Activated CD4-positive, alpha-beta T cell treated with anti-CD3 and anti-CD28 coated beads, Interleukin-10, Interleukin-2, amounts not matched to agents 100 ng/mL and 50 ng/mL, durations not matched to agents 16 hours and 8 hours (primary cell): ENCODE measurements at regions not wholly inside any gene's neighbourhood (a gene's known extent, or its start where the extent isn't known, plus 50 kb on each side); places are given as distances from the start of the nearest gene placed in this dataset.
"Not testable (repeated sequence)": the region's sequence is repeated elsewhere in the genome, so short reads cannot be mapped to it uniquely, and the experiment has no call there.

Experiments used
- DNase-seq: peaks from one replicate; pipeline ENCODE4 v3.0.0-alpha.2; 2020

DNA sequence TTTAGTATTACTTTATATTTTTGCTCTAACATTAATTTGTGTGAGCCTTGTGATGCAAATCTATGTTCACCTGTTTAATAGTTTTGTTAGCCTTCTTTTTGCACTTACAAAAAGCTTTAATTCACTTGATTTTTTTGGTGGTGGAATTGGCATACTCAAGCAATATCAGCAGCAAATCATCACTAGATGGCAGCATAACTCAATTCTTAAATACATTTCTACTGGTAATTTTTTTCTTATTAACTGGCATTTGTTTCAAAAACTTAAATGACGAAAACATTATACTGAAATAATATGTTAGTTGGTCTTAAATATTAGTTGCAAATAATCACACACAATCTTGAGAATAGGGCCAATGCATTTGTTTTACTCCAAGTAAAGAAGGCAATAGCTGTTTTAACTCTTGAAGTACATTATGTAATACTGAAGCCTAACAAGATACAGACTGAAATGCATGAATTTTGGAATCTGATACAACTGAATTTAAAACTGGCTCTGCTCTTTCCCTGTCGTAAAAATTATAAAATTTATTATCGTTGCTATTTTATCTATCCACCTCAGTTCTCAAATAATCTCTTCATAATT, 151.5 kb downstream of the ATXN7L3B start:
- DNase-seq: peak; percentile 30

DNA sequence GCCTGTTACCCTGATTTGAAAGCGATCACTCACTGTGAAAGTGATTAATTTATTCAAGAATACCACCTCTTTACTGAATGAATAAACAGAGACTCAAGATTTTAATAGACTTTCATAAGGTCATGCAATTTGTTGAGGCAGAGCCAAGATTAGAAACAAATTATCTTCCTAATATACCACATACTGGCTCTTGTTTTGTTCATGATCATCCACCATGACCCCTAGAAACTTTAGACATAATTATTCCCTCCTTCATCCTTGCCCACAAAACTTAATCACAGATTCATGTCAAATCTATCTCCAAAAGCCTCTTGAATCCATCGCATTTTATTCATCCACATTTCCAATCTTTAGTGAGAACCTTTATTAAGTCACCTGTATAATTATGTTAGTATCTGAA, 152.3 kb downstream of the ATXN7L3B start:
- DNase-seq: no peak

DNA sequence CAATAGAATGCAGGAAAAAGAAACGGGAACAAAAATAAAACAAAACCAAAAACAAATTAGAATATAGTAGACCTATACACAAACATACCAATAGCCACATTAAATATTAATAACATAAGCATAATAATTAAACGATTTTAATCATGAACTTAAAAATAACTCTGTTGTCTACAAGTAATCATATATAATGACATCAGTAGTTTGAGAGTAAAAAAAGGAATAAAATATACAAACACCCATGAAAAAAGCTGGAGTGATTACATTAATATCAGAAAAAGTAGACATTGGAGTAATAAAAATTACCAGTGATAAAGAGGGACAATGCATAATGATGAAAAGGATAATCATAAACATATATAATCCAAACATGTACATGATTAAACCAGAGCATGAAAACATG, 181.8 kb downstream of the ATXN7L3B start:
- DNase-seq: no peak

DNA sequence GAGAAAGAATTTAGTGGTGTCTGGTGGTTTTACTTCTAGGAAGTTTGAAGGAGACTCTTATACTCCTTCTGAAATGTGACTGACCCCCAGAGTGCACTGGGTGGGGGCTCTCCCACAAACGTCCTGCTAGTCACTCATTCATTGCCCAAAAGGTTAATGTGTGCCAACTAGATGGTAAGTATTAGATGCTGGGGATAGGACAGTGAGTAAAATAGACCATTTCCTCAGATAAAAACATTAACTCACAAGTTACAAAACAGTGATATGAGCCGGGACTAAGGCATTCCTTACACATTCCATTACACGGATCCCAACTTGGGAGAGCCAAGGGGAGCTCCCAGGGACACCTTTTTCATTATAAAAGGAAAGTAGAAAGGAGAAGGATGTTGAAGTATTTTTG, 185.1 kb downstream of the ATXN7L3B start:
- DNase-seq: no peak

DNA sequence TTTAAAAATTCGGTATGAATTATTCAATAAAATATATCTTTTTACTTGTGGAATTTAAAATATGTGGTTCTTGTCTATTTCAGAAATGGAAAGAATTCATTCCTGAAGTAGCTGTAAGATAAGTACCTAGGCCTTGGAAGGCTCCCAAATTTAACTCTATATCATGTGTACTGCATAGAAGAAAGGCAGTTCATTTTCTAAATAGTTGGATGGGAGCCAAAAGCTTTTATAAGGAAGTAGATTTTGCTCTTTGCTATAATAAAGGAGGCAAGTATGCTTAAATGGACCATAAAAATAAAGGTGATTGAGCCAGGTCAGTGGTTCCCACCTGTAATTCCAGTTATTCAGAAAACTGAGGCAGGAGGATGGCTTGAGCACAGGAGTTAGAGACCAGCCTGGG, 187.5 kb downstream of the ATXN7L3B start:
- DNase-seq: no peak

DNA sequence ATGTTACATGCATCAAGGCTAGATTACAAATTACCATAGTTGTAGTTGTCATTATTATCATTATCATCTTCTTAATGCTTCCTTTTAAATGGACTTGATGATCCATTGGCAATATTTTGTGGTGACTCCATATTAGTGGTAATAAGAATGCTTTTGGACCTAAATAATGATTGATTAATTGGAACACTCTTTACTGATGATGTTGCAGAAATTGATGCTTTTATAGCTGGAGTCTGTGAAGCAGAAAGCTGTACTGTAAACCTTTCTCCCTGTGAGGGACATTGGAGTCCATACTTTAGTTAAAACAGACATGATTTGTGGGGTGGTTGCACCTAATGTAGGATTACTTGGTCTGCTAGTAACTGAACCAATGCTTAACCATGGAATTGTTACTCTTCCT, 190.4 kb downstream of the ATXN7L3B start:
- no peak for DNase-seq

DNA sequence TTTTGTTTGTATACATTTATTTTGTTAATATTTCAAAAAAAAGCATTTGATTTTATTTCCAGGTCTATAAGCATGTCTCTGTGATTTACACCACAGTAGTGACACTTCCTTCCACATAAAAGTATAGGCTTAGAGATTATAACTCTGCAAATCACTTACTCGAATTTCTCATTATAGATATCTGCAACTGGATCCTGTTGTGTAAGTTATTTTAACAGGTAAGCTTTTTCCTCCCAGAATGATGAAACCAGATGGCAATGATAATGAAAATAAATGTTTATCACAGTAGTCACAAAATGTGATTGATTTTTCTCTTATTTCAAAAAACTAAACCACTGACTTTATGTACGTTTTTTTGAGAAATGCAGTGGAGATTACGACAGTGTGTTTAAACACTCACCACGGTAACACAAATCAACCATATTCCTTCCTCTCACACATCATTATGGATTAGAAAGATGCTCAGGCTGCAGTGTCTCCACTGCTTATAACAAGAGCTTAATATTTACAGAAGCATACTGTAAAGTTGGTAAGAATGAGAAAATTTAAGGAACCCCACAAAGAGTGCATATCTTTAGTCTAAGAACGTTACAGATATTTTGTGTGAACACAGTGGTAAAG, 194.6 kb downstream of the ATXN7L3B start:
- DNase-seq: no peak

DNA sequence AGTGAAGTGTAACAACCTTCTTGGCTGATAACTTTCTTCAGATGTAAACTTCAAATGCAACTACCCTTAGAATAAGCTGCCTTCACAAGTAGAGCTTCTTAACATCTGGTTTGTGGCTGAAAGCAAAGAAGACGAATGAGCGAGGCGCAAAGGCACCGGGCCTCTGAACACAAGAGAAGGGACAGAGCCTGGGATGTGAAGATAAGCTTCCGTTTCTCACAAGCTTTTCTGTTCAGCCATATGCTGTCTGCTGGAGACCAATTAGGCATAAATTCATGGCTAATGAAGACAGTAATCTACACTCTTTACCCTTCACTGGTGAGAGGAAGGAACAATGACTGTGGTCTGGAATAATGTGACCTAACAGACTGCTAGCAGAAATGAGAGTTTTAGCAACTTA, 195.2 kb downstream of the ATXN7L3B start:
- DNase-seq: no peak

DNA sequence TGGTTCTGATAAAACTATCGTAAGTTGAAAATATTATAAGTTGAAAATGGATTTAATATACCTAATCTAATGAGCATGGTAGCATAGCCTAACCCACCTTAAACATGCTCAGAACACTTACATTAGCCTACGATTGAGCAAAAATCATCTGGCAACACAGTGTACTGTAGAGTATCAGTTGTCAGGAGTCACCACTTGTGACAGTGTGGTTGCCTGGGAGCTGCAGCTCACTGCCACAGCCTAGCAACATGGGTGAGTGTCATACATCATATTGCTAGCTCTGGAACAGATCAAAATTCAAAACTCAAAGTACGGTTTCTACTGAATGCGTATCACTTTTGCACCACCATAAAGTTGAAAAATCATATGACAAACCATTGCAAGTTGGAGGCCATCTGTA, 203.5 kb downstream of the ATXN7L3B start:
- DNase-seq: no peak

DNA sequence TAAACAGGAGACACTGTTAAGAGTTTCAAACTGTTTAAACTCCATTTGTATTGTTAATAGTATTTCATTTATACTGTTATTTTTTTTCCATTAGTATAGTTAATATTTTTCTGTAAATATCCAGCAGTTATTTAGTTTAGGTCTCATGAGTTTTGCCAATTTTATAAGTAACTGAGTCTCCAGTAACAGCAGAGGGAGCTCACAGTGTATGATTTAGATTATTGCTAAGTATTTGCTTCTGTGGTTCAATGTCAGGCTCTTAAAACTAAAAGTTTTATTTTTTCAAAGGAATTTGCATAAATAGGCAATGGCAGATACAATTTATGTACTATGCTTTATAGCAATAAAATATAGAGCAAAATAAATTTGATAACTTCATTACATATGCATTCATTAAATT, 209.7 kb downstream of the ATXN7L3B start:
- no peak for DNase-seq

DNA sequence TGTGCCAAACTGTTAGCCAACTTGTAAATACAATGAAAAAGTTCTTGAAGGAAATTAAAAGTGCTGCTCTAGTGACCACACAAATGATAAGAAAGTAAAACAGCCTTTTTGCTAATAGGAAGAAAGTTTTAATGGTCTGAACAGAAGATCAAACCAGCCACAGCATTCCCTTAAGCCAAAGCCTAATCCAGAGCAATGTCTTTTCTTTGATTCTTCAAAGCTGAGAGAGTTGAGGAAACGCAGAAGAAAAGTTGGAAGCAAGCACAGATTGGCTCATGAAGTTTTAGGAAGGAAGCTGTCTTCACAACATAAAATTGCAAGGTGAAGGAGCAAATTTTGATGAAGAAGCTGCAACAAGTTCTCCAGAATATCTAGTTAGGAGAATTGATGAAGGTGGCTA, 213.8 kb downstream of the ATXN7L3B start:
- no peak for DNase-seq

DNA sequence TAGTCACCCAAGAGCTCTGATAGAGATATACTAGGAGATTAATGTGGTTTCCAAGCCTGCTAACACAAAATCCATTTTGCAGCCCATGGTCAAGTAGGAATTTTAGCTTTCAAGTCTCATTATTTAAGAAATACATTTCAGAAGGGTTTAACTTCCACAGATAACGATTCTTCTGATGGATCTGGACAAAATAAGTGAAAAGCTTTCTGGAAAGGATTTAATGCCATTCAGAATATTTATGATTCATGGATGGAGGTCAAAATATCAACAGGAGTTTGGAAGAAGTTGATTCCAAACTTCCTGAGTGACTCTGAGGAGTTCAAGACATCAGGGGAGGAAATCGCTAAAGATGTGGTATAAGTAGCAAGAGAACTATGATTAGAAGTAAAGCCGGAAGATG, 214.6 kb downstream of the ATXN7L3B start:
- no peak for DNase-seq

DNA sequence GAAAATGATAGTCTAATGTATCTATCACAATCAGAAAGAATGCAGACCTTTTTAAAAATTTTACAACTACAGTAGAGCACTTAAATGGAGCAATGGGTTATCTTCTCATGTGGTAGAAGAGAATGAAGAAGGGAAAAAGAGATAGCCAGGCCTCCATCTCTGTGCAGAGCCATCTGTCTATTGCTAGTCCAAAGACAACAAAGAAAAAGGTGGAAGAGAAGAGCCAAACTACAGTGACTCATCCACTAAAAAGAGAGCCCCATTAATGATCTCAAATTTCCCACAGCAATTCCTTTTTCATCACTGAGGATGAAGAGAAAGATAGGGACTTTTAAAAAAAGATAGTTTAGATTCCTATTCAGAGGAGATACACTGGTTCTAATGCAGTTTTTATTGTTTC, 232.9 kb downstream of the ATXN7L3B start:
- DNase-seq: no peak

DNA sequence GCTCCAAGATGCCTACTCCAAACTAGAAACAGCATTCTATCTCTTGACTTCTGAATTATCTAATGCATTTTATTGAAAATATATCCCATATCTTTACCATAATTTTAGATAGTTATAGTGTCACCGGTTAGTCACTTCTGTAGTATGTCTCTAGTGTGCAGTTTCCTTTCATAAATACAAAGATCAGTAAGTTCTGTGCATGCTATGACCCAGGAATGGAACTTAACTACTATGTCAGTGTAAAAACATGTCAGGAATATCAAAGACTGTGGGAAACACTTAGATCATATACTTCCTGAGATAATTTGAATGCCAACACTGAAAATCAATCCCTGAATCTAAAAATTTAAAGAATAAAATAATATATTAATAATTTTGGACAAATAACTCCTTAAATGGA, 237.6 kb downstream of the ATXN7L3B start:
- DNase-seq: no peak

DNA sequence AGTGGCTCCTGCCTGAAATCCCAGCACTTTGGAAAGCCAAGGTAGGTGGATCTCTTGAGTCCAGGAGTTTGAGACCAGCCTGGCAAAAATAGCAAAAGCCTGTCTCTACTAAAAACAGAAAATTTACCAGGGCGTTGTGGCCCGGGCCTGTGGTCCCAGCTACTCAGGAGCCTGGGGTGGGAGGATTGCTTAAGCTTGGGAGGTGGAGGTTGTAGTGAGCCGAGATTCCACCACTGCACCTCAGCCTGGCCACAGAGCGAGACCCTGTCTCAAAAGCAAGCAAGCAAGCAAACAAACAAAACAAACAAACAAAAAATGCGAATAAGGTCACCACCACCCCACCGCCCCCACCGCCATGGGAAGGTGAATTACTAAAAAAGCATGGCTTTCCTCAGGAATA, 238.7 kb downstream of the ATXN7L3B start:
- DNase-seq: no peak

DNA sequence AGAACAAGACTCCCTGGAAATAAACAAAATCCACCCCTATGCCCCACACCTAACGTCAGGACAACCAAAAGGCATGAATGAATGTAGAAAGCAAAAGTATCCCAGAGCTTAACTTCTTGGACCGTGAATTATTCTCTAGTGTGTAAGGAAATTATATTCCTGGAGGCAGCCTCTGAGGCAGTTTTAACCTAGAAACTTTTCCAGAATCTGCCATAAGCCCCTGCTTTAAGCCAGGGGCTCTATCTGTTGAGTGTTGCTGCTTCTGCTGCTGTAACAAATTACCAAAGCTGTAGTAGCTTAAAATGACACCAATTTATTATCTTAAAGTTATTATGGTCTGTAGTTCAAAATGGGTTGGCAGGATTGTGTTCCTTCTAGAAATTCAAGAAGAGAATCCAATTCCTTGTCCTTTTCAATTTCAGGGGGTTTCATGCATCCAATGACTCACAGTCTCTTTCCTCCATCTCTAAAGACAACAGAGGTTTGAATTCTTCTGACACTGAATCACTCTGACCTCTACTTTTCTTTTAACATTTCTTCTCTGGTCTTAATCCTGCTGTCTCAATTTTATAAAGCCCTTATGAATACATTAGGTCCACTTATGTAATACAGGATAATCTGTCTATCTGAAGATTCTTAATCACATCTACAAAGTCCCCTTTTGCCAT, 242.7 kb downstream of the ATXN7L3B start:
- no peak for DNase-seq

DNA sequence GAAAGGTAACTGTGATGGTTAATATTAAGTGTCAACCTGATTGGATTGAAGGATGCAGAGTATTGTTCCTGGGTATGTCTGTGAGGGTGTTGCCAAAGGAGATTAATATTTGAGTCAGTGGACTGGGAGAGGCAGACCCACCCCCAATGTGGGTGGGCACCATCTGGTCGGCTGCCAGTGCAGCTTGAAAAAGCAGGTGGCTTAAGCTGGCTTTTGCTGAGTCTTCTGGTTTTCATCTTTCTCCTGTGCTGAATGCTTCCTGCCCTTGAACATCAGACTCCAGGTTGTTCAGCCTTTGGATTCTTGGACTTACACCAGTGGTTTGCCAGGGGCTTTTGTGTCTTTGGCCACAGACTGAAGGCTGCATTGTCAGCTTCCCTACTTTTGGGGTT, 243.2 kb downstream of the ATXN7L3B start:
- DNase-seq: not testable (repeated sequence)

DNA sequence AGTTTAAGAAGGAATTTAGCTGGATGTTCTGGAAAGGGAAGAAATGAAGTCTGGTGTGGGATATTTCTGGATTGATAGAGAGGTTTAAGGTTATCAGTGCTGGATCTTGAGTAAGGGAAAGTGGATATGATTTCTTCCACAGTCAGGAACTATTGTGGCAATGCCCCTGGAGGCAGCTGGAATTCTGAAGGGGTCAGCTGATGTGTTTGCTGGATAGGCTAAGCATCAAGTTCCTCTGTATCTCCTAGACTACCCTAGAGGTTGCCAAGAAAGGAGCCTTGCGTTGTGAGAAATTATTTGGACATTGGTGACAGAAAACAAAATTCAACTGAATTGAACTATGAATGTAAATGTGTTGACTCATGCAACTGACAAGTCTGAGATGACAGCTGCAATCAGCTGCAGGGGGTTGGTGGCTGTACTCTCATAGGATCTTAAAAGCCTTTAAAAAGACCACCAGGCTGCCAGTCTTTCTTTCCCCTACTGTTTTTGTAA, 244.4 kb downstream of the ATXN7L3B start:
- no peak for DNase-seq

DNA sequence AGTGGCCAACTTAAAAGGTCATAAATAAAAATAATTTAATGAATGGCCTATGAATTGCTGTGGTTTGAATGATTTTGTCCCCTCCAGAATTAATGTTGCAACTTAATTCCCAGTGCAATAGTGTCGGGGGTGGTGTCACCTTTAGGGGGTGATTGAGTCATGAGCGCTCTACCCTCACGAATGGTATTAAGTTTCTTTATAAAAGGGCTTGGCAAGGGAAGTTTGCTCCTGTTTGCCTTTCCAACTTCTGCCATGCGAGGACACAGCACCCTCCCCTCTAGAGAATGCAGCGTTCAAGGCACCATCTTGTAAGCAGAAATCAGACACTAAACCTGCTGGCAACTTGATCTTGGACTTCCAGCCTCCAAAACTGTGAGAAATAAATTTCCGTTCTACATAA, 253.3 kb downstream of the ATXN7L3B start:
- no peak for DNase-seq

DNA sequence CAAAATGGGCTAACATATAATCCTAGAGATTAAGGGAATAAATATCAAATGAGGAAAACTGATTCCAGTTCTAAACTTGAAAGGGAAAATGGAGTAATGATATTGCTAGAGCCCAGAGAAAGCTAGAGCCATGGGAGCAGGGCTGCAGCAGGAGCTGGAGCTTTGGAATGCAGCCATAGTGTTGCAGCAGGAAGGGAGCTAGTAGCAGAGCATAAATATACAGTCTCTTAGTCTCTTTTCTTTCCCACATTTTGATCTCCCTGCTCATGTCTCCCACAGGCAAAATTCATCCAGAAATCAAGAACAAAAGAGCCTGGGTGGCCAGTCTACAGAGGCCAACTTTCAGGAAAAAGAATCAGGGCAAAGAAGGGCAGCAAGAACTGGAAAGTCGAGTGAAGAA, 253.7 kb downstream of the ATXN7L3B start:
- no peak for DNase-seq

DNA sequence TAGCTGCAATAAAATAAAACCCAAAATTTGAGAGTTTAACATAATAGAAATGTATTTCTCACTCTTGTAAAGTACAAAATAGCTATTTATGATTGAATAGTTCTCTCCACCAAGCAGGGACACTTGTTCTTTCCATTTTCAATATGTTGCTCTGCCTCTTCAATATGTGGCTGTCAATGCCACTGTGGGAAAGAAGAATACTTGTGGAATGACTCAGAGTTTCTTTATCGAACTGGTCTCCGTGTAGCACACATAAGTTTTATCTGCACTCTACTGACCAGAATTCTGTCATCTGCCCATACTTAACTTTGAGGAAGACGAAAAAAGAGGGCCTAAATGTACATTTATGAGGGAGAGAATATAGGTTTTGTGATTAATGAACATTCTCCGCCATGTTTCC, 256.9 kb downstream of the ATXN7L3B start:
- no peak for DNase-seq

DNA sequence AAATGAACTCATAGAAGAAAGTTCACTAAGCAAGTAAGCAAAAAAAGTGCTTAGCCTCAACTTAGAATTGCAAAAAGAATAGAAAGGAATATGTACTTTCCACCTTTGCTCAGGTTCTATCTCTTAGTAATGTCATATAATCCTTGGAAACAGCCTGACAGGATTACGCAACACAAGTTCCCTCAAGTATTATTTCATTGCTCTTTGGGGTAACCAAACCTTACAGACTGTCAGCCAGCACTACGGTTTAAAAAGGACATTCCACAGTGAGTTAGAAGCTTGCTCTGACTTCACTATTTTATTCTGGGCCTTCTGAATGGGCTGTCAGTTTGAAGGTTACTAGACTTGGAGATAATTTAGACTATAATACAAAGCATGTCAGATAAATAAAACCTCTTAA, 264.0 kb downstream of the ATXN7L3B start:
- no peak for DNase-seq

DNA sequence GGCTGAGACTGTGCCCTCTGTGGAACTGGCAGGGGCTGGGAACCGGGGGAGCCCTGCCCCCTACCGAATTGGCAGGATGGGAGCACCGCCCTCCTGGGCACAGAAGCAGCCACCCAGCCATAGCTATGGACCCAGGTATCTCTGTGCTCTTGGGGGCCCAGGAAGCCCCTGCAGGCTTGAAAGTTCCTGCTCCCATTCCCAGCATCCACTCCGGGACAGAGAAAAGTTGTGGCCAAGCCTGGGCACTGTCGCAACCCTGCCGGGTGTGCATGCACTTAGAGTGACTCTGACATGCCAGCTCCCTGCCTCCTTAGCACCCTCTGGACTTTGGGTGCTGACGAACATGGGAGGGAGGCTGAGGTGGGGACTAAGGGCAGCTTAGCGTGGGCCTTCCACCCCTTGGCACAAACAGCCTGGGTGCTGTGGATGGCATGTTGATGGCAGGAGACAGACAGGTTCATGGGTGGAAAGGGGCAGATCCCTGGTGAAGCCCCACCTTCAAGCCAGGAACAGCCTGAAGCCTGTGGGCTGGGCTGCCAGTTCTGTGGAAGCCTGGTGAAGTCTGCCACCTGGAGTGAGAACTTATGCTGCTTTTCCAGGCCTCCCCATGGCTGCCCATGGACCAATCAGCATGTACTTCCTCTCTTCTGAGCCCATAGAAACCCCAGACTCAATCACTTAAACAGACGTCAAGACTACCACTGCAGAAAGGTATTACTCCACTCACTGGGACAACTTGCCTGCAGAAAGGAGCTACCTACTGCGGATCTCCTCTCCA, 279.0 kb downstream of the ATXN7L3B start:
- DNase-seq: no peak

DNA sequence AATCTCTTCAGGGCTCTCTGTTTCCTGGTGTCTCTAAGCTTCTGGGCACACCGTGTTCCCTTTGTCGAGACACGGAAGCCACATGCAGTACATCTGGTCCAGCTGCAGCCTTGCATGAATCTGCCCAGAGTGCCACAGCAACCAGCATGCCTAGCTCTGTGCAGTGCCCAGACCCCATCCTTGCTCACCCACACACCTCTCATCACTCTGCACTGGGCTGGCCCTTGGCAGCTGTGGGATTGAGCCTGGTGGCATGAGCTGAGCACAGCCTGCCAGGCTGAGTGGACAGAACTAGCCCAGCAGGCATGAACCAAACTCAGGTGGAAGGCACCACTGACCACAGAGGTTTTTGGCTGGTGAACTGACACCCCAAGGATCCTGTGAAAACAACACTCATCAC, 279.9 kb downstream of the ATXN7L3B start:
- no peak for DNase-seq
